ENCODE measurements at regions not wholly inside any gene's neighbourhood (a gene's known extent, or its start where the extent isn't known, plus 50 kb on each side); places are given as distances from the start of the nearest gene placed in this dataset.
A peak's percentile ranks its signal among the peaks of the same experiment; 100 is the strongest.

DNA sequence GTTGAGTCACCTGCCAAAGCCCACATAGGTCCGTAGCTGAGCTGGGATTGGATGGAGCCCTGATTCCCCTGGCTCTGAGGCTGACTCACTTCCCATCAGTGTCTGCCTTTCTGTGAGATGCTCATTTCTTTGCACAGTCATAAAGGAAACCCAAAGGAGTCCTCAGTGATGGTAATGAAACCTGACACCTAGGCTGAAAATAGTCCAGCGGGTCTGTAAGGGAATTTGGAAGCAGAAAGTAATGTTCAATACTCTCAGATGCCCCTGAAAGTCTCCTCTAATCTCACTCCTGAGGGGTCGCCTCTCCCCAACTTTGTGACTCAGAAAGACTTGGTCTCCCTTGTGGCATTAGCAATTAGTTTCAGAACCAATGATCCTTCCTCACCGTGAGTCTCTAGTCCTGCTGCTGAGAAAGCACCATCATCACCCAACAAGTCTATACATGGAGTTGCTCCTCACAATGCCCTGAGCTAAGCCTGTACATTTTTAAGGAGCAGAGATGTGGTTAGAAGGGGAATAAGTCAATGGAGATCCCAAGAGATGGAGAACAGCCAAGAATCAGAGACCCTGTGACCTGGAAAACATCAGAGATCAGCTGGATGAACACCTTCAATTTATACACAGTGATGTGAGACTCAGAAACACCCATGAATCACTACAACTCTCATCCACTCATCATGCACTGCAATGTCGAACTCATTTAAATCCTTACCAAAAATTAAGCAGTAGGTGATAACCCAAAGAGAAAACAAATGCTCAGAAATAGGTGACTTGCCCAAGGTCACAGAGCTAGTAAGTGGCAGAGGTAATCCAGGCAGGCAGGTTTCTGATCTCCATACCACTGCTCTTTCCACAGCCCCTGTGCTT lies 219.0 kb upstream of the CPEB2 start:
- no peaks in the 10 kb centered on the region for H3K4me1 Mint-ChIP-seq
- DNase-seq = no peak
- H3K36me3 Mint-ChIP-seq (ENCODE audit: low read depth) = no peaks in the 10 kb centered on the region
- no peak overlapping the region for H3K27ac Mint-ChIP-seq
- no peaks in the 10 kb centered on the region for H3K27me3 Mint-ChIP-seq (ENCODE audit: low read depth, poor library complexity)
- no peak overlapping the region for H3K4me3 Mint-ChIP-seq
- TF ChIP-seq, protein P1, sequence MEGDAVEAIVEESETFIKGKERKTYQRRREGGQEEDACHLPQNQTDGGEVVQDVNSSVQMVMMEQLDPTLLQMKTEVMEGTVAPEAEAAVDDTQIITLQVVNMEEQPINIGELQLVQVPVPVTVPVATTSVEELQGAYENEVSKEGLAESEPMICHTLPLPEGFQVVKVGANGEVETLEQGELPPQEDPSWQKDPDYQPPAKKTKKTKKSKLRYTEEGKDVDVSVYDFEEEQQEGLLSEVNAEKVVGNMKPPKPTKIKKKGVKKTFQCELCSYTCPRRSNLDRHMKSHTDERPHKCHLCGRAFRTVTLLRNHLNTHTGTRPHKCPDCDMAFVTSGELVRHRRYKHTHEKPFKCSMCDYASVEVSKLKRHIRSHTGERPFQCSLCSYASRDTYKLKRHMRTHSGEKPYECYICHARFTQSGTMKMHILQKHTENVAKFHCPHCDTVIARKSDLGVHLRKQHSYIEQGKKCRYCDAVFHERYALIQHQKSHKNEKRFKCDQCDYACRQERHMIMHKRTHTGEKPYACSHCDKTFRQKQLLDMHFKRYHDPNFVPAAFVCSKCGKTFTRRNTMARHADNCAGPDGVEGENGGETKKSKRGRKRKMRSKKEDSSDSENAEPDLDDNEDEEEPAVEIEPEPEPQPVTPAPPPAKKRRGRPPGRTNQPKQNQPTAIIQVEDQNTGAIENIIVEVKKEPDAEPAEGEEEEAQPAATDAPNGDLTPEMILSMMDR (IDR thresholded peaks at IDR 0.05) = no peak
- peaks cover 7% of the 10 kb centered on the region for H3K9me3 Mint-ChIP-seq

GRCh38 chr4:14787221-14787620 lies 215.1 kb upstream of the CPEB2 start:
- Mint-ChIP-seq H3K4me1 (no peaks in the 10 kb centered on the region), H3K9me3 (peaks cover 42% of the 10 kb centered on the region), H3K27me3 (ENCODE audit: low read depth, poor library complexity) (peaks cover 7% of the 10 kb centered on the region), H3K4me3 (no peak overlapping the region), H3K27ac (no peak overlapping the region), H3K36me3 (ENCODE audit: low read depth) (no peaks in the 10 kb centered on the region)
- TF ChIP-seq, protein P1 (IDR thresholded peaks at IDR 0.05) = no peak
- no peak for DNase-seq

GRCh38 chr4:14787894-14788293 lies 214.4 kb upstream of the CPEB2 start:
- Mint-ChIP-seq H3K36me3 (ENCODE audit: low read depth) (no peaks in the 10 kb centered on the region), H3K27ac (no peak overlapping the region)
- no peak for DNase-seq

DNA sequence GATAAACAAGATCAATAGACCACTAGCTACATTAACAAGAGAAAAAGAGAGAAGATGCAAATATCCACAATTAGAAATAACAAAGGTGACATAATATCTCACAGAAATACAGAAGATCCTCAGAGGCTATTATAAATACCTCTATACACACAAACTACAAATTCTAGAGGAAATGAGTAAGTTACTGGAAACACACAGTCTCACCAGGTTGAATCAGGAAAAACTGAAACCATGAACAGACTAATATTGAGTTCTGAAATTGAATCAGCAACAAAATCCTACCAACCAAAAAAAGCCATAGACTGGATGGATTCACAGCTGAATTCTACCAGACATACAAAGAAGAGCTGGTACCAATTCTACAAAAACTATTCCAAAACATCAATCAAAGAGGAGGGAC lies 211.8 kb upstream of the CPEB2 start:
- TF ChIP-seq, protein P1 (IDR thresholded peaks at IDR 0.05) = no peak
- peaks cover 10% of the 10 kb centered on the region for H3K27me3 Mint-ChIP-seq (ENCODE audit: low read depth, poor library complexity)

More at GRCh38 chr4:14787894-14788293, 214.4 kb upstream of the CPEB2 start:
- Mint-ChIP-seq H3K4me1 (no peaks in the 10 kb centered on the region), H3K4me3 (no peak overlapping the region), H3K27me3 (ENCODE audit: low read depth, poor library complexity) (peaks cover 10% of the 10 kb centered on the region), H3K9me3 (peaks cover 47% of the 10 kb centered on the region)
- TF ChIP-seq, protein P1 (IDR thresholded peaks at IDR 0.05) = peak; percentile 9

DNA sequence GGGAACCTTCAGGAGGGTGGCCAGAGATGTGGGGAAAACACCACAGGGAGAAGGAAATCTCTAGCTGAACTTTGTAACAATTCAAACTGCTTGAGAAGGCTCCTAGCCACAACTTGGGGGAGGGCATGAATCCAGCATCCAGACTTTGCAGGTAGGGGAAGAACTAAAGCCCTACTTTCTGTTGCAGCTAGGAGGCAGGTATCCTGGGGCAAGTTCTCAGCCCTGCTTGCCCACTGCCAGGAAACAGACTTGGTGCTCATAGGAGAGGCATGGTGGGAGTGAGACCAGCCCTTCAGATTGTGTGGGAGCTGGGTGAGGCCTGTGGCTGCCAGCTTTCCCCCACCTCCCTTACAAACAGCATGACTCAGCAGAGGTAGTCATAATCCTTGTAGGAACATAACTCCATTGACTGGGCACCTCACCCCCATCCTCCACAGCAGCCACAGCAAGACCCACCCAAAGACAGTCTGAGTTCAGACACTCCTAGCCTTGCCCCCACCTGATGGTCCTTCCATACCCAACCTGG lies 209.5 kb upstream of the CPEB2 start:
- Mint-ChIP-seq H3K9me3 (peaks cover 86% of the 10 kb centered on the region), H3K4me3 (no peak overlapping the region), H3K36me3 (ENCODE audit: low read depth) (no peaks in the 10 kb centered on the region), H3K27ac (no peak overlapping the region), H3K27me3 (ENCODE audit: low read depth, poor library complexity) (peaks cover 10% of the 10 kb centered on the region), H3K4me1 (no peaks in the 10 kb centered on the region)
- no peak for DNase-seq
- TF ChIP-seq, protein P1 (IDR thresholded peaks at IDR 0.05) = no peak

More for the DNA sequence above, 211.8 kb upstream of the CPEB2 start:
- H3K9me3 Mint-ChIP-seq = peaks cover 71% of the 10 kb centered on the region
- no peak overlapping the region for H3K4me3 Mint-ChIP-seq
- H3K27ac Mint-ChIP-seq = no peak overlapping the region
- H3K4me1 Mint-ChIP-seq = no peaks in the 10 kb centered on the region
- H3K36me3 Mint-ChIP-seq (ENCODE audit: low read depth) = no peaks in the 10 kb centered on the region
- no peak for DNase-seq
